ENCODE measurements at regions not wholly inside any gene's neighbourhood (a gene's known extent, or its start where the extent isn't known, plus 50 kb on each side); places are given as distances from the start of the nearest gene placed in this dataset.

GRCh38 chr10:4691301-4691700, 134.7 kb upstream of the AKR1E2 start:
- TF ChIP-seq ZNF670 (tag by site-specific recombination; IDR thresholded peaks at IDR 0.05; ENCODE audit: low read depth) (no peak), ZSCAN5A (tag by site-specific recombination; IDR thresholded peaks at IDR 0.05) (no peak), BCL11A (tag by site-specific recombination; IDR thresholded peaks at IDR 0.05; ENCODE audit: low read depth) (no peak), KLF1 (tag by site-specific recombination; IDR thresholded peaks at IDR 0.05) (no peak), ZNF416 (tag by site-specific recombination; IDR thresholded peaks at IDR 0.05) (no peak), ZNF274 (IDR thresholded peaks at IDR 0.05; ENCODE audit: low read length) (no peak), ZNF274 (tag by site-specific recombination; IDR thresholded peaks at IDR 0.05; ENCODE audit: borderline replicate concordance) (no peak), EGR2 (tag by site-specific recombination; IDR thresholded peaks at IDR 0.05; ENCODE audit: low read depth) (no peak)
- POLR2A ChIA-PET = no interaction called here
- H3K36me3 ChIP-seq (ENCODE audit: control insufficient read depth in 2 of 2, insufficient read depth in 1 of 2, low read length in 2 of 2) = no peaks in the 10 kb centered on the region
- no peak overlapping the region for H3K27ac ChIP-seq (ENCODE audit: extremely low read depth, low read depth, low read length)
- no peaks in the 10 kb centered on the region for H3K4me1 ChIP-seq (ENCODE audit: control insufficient read depth, insufficient read depth, low read length)
- CTCF ChIA-PET = interaction anchor here (1.0 kb wide), 2 partner anchors 9 to 14 kb away, joined by 3 read pairs; no protein-coding TSS in a partner anchor
- H3K4me3 ChIP-seq (ENCODE audit: low read depth, low read length) = no peak overlapping the region
- H3K9me3 ChIP-seq (ENCODE audit: control insufficient read depth, insufficient read depth, low read depth, low read length) = no peaks in the 10 kb centered on the region

GRCh38 chr10:4688601-4689000, 137.4 kb upstream of the AKR1E2 start:
- H3K9me3 ChIP-seq (ENCODE audit: control insufficient read depth, insufficient read depth, low read depth, low read length) = no peaks in the 10 kb centered on the region
- no peaks in the 10 kb centered on the region for H3K4me1 ChIP-seq (ENCODE audit: control insufficient read depth, insufficient read depth, low read length)
- ChIA-PET CTCF (no interaction called here), POLR2A (no interaction called here)
- H3K4me3 ChIP-seq (ENCODE audit: low read depth, low read length) = no peak overlapping the region
- no peak overlapping the region for H3K27ac ChIP-seq (ENCODE audit: extremely low read depth, low read depth, low read length)
- H3K36me3 ChIP-seq (ENCODE audit: control insufficient read depth in 2 of 2, insufficient read depth in 1 of 2, low read length in 2 of 2) = no peaks in the 10 kb centered on the region
- TF ChIP-seq ZNF426 (tag by site-specific recombination; IDR thresholded peaks at IDR 0.05) = no peak
- no peak for TF ChIP-seq ZNF776 (tag by site-specific recombination; IDR thresholded peaks at IDR 0.05; ENCODE audit: borderline replicate concordance)
- no peak for TF ChIP-seq PRDM1 (tag by site-specific recombination; IDR thresholded peaks at IDR 0.05)
- TF ChIP-seq ZNF18 (tag by site-specific recombination; IDR thresholded peaks at IDR 0.05) = no peak
- no peak for TF ChIP-seq SP2 (tag by site-specific recombination; IDR thresholded peaks at IDR 0.05)
- TF ChIP-seq PBX3 (CRISPR knock-in tag; IDR thresholded peaks at IDR 0.05) = no peak
- TF ChIP-seq ZNF596 (tag by site-specific recombination; IDR thresholded peaks at IDR 0.05) = no peak
- TF ChIP-seq ZNF211 (tag by site-specific recombination; IDR thresholded peaks at IDR 0.05; ENCODE audit: low read depth) = no peak
- no peak for TF ChIP-seq ZNF174 (tag by site-specific recombination; IDR thresholded peaks at IDR 0.05)
- no peak for TF ChIP-seq KLF9 (tag by site-specific recombination; IDR thresholded peaks at IDR 0.05; ENCODE audit: low read depth)
- TF ChIP-seq ZNF280C (tag by site-specific recombination; IDR thresholded peaks at IDR 0.05) = no peak
- TF ChIP-seq, protein P1, sequence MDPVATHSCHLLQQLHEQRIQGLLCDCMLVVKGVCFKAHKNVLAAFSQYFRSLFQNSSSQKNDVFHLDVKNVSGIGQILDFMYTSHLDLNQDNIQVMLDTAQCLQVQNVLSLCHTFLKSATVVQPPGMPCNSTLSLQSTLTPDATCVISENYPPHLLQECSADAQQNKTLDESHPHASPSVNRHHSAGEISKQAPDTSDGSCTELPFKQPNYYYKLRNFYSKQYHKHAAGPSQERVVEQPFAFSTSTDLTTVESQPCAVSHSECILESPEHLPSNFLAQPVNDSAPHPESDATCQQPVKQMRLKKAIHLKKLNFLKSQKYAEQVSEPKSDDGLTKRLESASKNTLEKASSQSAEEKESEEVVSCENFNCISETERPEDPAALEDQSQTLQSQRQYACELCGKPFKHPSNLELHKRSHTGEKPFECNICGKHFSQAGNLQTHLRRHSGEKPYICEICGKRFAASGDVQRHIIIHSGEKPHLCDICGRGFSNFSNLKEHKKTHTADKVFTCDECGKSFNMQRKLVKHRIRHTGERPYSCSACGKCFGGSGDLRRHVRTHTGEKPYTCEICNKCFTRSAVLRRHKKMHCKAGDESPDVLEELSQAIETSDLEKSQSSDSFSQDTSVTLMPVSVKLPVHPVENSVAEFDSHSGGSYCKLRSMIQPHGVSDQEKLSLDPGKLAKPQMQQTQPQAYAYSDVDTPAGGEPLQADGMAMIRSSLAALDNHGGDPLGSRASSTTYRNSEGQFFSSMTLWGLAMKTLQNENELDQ (tag by site-specific recombination; IDR thresholded peaks at IDR 0.05; ENCODE audit: low read depth) = no peak
- no peak for TF ChIP-seq ZIC2 (tag by site-specific recombination; IDR thresholded peaks at IDR 0.05)
